Stimulated activated CD8-positive, alpha-beta memory T cell treated with anti-CD3 and anti-CD28 coated beads, Interleukin-2, amount 100 ng/mL, for 48 hours (primary cell): ENCODE measurements at regions not wholly inside any gene's neighbourhood (a gene's known extent, or its start where the extent isn't known, plus 50 kb on each side); places are given as distances from the start of the nearest gene placed in this dataset.
"Not testable (repeated sequence)": the region's sequence is repeated elsewhere in the genome, so short reads cannot be mapped to it uniquely, and the experiment has no call there.

ENCODE experiments used
- DNase-seq, 2 donors: peaks; one replicate each; pipeline ENCODE4 v3.0.0-alpha.2; 2020; ENCODE audit warnings: low read depth in 2 of 2

DNA sequence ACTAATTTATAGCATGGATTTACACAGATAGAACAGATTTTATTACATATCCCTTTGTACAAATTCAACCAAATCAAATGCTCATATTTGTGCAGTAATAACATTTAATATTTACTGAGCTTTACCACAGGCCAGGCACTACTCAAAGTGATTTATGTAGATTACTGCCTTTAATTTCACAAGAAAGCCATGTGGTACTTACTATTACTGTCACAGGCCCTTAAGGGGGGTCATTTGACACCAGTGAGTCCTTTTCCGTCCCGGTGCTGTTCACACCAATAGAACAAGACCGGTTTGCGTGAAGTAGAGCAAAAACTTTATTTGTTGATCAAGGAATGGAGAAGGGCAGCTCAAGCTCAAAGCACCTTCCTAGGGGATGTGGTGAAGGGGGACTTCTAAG is 308.5 kb upstream of the KCNN2 start:
- no peak for DNase-seq

DNA sequence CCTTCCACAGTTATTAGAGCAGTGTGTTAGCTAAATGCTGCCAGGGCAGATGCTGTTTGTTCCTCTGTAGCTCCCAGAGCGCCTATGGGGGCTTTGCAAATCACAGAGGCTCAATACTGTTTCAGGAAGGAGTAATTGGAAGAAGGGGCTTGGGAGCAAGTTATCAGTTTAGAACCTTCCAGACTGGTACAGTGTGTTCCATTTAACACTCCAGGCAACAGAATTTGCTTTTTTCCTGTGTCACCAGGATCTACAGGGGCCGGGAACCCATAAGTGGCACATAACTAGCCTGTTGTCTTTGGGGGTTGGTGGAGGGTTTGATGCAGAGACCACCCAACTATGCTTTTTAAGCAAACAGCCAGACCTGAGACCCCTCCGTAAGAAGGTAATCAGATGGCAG is 307.3 kb upstream of the KCNN2 start:
- no peak for DNase-seq

DNA sequence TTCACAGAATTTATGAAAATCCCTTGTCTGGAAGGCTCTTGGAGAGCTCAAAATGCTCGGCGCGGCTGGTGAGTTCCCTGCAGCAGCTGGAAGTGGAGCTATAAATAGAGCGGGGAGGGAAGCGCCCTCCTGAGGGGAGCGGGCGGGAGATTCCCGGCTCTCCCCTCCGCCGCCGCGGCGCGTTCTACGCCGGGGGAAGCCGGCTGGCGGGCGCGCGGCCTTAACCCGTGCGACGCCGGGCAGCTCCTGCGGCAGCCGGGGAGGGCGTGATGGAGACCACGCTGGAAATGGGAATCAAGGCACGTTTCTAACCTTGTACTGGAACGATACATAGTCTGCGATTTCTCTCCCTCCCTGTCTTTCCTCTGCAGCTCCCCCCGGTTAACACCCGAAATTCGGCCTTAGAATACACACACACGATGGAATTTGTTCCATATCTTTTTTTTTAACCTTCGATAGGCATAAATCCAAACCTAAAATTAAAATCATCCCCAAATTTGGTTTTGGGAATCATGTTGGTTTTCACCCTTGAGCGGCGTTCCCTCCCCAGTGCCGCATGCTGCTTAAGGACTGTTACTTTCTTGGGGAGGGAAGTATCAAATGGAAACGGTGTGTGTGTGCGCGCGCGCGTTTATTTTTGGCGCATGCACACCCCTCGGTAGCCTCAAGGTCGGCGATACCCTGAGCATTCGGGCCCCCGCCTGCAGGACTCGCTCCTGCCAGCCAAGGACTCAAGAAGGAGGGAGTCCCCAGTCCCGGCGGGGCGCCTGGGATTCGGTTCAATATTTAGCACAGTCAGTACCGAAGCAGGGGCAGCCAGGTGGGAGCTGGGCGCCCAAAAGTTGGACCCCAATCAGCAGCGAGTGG is 306.3 kb upstream of the KCNN2 start:
- no peak for DNase-seq

DNA sequence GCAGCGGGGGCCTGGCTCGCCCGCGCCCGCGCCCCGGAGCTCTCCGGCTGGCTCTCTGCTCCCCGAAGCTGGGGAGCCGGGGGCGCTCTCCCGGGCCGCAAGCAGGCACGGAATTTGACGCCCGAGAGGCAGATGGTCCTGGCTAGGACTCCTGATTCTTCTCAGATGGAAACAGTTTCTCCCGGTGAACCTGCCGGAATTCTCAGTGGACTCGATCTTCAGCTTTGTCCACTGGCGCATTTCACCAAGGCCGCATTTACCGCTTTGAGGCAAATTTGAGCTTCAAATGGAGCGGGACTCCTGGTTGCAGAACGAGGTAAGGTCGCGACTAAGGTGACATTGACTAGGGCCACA is 305.7 kb upstream of the KCNN2 start:
- no peak for DNase-seq

DNA sequence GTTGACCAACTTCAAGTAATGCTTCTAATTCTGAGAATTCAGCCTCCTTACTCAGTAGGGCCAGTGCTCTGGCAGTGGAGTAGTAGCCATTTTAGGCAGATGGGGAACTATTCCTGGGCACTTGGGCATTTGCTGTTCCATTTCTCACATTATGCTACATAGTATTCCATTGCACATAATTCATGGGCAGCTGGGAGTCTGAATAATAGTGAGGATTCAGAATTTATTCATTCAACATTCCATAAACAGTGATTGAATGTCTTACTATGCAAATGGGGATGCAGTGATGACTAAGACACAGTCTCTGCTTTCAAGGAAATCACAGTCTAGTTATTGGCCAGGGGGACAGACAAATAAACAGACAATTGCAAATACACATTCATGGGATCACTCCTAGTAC is 301.0 kb upstream of the KCNN2 start:
- no peak for DNase-seq

DNA sequence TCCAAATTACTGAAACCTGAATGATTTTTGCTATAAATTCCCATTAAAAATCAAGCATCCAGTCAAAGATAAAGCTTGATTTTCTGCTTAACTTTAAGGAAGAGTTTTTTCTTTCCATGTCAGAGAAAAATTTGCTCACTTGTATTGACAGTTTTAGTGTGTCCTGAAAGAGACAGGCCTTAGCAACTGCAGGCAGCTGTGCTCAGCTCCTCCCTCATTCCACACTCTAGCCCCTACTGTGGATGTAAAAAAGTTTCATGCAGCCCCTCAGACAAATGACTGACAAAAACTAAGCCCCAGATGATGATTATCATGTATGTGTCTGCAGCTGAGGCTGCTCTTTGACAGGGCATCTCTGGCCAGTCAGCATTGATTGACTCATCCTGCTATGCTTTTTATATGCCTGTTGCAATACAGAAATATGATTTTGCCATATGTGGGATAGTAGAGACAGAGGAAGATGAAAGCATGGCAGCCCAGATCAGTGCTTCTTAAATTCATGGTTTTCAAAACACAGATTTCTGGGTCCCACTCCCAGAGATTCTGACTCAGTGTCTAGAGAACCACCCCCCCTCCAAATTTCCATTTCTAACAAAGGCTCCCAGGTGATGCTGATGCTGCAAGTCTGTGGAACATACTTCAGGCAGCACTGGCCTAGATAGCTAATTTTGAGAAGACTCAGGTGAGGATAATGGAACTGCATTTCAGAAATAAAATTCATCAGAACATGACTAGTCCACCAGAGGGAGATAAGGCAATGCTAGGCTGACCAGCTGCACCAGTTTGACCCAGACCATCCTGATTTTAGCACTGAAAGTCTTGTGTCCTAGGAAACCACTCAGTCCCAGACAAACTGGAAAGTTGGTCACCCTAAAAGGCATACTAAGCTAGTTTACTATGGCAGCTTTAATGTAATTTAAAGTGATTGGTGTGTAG is 298.7 kb upstream of the KCNN2 start:
- DNase-seq = no peak

GRCh38 chr5:114065912-114066311 is 296.0 kb upstream of the KCNN2 start:
- DNase-seq = no peak

DNA sequence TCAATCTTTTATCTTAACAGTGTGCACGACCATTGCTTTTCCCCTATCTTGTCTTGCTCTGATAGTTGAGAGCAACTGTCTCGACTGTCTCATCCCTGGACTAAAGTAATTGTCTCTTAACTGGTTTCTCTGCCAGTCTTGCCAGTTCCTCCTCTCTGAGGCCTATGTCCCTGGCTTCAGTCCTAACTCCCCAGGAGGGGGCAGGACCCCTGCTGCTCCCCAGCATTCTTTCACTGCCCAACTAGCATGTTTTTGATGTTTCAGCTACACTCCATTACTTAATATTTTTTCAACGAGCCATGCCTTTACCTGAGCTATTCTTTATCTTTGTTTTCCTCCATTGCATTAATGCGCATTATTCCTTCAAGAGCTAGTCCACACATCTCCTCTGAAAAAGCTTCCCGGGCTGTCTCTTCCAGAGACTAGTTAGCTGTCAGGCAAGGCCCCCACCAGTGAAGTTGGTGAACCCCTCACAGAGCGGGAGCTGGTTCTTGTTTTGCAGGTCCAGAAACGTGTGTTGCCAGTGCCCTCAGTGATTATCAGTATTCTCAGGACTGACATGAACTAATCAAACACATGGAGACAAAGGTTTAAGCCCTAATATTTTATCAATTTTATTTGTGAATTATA is 291.7 kb upstream of the KCNN2 start:
- no peak for DNase-seq

DNA sequence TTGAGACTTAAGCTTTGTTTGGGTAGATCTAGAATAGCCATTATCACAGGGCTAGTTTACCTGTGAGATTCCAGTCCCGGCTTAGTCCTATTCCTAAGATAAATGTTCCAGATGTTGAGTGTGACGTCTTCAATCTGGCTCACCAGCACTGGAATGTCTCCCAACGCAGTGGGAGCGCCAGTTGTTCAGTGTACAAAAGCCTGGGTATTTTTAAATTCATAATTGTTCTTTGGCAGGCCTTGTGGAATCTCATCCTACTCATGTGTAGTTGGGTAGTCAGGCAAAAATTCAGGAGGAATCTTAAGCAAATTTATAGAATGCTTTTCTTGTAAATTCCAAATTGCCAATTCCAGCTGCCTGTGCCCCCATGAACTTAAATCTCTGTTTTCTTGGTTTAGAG is 272.6 kb upstream of the KCNN2 start:
- DNase-seq = no peak

GRCh38 chr5:114097570-114097969 is 264.3 kb upstream of the KCNN2 start:
- DNase-seq = no peak

DNA sequence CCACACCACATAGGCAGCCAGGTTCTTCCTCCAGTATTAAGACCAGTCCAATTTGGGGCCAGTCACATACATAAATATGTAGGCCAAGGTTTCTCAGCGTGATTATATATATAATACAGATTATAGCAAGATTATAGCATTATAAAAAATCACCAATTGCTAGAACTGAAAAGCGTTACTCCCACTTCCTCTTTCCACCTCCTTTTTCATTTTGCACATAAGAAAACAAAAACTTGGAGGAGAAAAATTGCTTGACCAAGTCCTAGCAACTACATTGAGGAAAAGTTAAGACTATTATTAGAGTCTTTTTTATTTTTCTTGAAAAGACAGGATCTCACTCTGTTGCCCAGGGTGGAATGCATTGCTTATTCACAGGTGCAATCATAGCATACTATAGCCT is 262.7 kb upstream of the KCNN2 start:
- no peak for DNase-seq

GRCh38 chr5:114101153-114101552 is 260.7 kb upstream of the KCNN2 start:
- no peak for DNase-seq

- DNase-seq = no peak
These were observed 248.3 kb upstream of the KCNN2 start for GRCh38 chr5:114113604-114114003.

DNA sequence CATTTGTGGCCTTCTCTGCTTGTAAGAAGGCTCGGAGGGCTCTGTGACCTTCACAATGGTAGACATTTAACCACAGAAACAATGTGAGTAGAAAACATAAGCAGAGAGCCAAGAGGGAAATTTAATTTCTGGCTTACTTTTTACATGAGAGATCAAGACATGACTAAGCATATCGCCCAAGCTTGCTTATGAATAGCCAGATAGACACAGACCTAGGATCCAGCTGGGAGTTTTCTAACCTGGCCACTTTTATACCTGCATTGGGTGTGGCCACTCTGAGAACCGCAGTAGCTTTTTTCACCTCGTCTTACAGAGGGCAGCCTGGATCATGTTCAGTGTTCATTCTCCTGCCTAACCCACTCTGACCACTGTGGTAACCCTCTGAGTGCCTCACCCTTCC is 244.9 kb upstream of the KCNN2 start:
- no peak for DNase-seq

GRCh38 chr5:114118511-114118910 is 243.4 kb upstream of the KCNN2 start:
- DNase-seq = no peak

GRCh38 chr5:114120166-114120565 is 241.7 kb upstream of the KCNN2 start:
- no peak for DNase-seq

DNA sequence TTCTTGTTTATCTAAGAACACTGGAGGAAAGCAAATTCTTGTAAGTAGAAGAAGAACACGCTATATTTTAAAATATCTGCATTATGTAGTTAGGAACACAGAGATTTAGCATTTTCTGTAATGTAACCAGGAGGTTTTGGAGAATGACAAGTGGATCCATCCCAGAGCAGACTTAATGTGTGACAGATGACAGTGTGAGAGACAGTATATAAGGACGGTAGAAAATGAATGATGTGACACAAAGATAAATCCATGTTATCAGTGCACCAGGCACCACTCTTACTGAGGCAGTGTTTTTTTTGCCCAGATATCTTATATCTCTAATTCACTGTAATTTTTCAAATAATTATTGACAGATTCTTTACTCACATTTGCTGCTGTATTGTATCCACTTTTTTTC is 239.0 kb upstream of the KCNN2 start:
- no peak for DNase-seq

GRCh38 chr5:114123654-114124053 is 238.2 kb upstream of the KCNN2 start:
- no peak for DNase-seq

DNA sequence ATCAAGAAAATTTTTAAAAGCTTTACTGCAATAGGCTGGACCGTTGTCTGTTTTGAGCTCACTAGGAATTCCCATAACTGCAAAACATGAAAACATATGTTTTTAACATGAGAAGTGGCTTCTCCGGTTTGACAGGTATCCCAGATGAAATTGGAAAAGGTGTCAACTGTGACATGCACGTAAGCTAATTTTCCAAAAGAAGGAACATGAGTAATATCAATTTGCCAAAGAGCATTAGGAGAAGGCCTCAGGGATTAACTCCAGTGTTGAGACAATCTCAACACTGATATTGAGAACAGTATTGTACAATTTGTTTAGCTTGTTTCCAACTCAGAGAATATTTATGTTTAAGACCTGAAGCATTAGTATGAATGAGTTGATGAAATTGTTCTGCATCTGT is 215.5 kb upstream of the KCNN2 start:
- no peak for DNase-seq

- DNase-seq = no peak
These were observed 213.6 kb upstream of the KCNN2 start for GRCh38 chr5:114148253-114148652.

- DNase-seq = not testable (repeated sequence)
These were observed 213.1 kb upstream of the KCNN2 start for GRCh38 chr5:114148728-114149127.

DNA sequence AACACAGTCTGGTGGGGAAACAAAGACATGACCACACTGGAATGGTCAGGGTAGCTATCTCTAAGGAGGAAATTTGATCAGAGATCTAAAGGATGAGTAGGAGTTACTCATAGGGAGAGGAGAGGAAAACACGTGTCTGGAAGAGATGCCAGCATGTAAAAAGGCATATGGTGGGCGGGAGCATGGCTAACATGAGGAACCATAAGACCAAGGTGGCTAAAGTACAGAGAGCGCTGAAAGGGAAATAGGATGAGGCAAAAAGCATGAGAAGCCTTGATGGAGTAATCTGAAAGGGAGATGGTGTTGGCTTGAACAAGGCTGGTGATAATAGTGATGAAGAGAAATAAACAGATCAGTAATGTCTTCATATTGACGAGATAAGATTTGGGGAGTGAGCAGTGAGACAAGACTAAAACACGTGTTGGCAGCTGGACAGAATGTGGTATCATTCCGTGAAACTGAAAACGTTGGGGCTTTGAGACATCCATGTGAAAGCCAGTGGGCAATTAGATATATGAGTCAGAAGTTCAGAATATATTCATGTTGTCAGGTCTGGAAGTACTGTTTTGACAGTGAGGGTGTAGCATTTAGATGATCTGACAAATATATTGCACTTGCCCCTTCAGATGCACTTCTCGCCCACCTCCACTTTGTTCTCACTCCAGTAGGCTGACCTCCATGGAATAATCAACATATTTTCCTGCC is 209.1 kb upstream of the KCNN2 start:
- no peak for DNase-seq
